Fibroblast of the aortic adventitia (primary cell): ENCODE measurements at regions not wholly inside any gene's neighbourhood (a gene's known extent, or its start where the extent isn't known, plus 50 kb on each side); places are given as distances from the start of the nearest gene placed in this dataset.

Experiments used
- DNase-seq: peaks from one replicate; pipeline ENCODE4 v3.0.0-alpha.2; 2010; ENCODE audit warnings: low read depth
- H3K4me3 ChIP-seq: 2 replicates; pipeline ENCODE4 v1.5.1; 2011; ENCODE audit warnings: low read depth, mild to moderate bottlenecking, control low read depth, low read length, moderate library complexity
- TF ChIP-seq, protein P1 (sequence below): IDR thresholded peaks from 2 replicates; pipeline ENCODE4 v1.5.1; 2011; ENCODE audit warnings: mild to moderate bottlenecking, low read length, control low read depth, inconsistent platforms; ENCODE audit not compliant: insufficient read depth

DNA sequence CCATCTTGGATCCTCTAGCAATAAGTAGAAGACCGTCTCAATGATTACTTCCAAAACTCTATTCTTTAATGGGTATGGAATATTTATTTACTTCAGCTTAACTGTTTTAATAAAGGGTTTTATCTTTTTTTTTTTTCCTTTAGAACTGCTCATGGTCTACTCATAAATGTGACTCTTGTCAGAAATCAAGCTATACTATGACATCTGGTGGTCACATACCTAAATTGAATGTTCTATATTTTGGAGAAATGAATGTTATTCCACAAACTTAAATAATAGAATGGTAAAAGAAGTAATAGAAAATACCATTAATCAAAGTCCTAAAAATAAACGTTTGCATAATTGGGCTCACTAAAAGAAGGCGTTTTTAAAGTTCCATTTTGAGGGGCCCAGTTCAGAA lies 131.2 kb upstream of the PLCXD3 start:
- DNase-seq, result peak; percentile 52
- no peak overlapping the region for H3K4me3 ChIP-seq
- TF ChIP-seq, protein P1, sequence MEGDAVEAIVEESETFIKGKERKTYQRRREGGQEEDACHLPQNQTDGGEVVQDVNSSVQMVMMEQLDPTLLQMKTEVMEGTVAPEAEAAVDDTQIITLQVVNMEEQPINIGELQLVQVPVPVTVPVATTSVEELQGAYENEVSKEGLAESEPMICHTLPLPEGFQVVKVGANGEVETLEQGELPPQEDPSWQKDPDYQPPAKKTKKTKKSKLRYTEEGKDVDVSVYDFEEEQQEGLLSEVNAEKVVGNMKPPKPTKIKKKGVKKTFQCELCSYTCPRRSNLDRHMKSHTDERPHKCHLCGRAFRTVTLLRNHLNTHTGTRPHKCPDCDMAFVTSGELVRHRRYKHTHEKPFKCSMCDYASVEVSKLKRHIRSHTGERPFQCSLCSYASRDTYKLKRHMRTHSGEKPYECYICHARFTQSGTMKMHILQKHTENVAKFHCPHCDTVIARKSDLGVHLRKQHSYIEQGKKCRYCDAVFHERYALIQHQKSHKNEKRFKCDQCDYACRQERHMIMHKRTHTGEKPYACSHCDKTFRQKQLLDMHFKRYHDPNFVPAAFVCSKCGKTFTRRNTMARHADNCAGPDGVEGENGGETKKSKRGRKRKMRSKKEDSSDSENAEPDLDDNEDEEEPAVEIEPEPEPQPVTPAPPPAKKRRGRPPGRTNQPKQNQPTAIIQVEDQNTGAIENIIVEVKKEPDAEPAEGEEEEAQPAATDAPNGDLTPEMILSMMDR, result no peak

DNA sequence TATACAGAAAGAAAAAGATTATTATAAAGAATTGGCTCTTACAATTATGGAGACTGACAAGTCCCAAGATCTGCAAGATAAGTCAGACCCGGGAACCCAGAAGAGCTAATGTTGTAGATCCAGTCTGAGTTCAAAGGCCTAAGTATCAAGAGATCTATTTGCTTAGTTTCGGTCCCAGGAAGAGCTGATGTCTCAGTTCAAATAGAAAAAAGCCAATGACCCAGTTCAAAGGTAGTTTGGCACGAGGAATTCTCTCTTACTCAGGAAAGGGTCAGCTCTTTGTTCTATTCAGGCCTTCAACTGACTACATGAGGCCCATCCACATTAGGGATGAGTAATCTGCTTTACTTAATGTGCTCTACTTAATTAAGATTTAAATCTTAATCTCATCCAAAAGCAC lies 128.3 kb upstream of the PLCXD3 start:
- TF ChIP-seq, protein P1, result no peak
- no peak for DNase-seq
- no peak overlapping the region for H3K4me3 ChIP-seq

DNA sequence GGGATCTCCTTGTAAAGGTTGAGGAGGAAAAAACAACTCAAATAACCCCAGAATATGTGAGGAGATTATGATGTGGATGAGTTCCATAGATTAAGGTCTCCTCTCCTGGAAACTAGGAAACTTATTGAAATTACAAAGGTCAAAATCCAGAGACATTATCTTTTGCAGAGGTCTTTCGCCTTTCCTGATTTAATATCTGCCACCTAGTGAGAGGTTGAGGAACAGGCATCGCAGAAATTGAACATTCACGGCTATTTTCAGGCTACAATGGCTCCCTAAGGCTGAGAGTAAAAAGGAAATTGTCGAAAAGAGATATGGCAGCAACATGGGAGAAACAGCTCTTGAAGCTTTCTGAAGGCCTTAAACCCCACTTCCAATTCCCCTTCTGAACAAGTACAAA lies 127.5 kb upstream of the PLCXD3 start:
- TF ChIP-seq, protein P1, result no peak
- H3K4me3 ChIP-seq, result no peak overlapping the region
- DNase-seq, result no peak

DNA sequence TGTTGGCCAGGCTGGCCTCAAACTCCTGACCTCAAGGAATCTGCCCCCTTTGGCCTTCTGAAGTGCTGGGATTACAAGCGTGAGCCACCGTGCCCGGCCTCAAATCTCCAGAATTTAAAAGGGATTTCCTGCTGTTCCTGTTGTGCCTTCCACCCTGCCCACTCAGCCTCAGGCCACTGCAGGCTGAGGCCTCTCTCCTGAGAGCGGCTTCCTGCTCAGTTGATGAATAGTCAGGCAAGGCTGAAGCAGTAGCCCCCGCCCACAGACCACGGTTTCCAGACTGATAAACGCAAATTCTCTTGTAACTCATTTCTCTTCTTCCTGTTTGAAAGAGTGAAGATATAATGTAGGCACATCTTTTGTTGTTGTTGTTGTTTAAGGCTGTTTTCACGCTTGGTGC lies 127.0 kb upstream of the PLCXD3 start:
- DNase-seq, result no peak
- no peak overlapping the region for H3K4me3 ChIP-seq
- TF ChIP-seq, protein P1, result no peak

DNA sequence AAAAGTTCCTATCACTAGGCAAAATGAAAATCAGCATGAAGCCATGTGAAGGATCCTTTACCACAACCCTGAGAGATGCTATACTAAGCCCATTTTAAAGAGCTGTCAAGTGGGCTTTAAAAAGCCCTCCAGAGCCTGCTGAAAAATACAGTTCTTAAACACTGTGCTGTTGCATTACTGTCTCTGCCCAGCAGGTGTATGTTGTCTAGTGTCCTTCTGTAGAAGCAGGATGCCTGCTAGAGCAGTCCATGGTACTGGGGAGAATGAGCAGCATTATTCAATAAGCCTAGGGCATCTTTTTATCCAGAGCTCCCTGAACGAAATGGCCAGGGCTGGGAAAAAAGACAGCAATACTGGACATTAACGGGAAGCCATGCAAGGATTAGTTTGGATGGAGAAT lies 126.2 kb upstream of the PLCXD3 start:
- no peak overlapping the region for H3K4me3 ChIP-seq
- DNase-seq, result peak; percentile 18
- TF ChIP-seq, protein P1, result peak; percentile 46

DNA sequence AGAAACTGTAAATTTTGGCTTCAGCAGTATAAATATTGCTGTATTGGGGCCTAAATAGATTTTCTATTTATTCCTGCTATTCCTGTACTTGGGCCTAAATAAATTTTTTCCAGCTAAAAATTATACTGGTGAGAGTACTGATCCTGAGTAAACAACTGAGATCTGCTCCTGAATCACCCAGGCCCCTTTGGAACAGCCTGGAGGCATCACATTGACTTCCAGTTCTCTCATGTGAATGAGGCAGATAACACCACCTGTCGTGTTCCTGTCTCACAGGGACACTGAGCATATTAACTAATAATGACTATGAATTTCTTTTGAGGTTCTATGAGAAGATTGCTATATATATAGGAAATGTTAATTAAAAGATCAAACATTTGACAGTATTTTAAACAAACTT lies 119.5 kb upstream of the PLCXD3 start:
- no peak for DNase-seq
- TF ChIP-seq, protein P1, result no peak
- no peak overlapping the region for H3K4me3 ChIP-seq

DNA sequence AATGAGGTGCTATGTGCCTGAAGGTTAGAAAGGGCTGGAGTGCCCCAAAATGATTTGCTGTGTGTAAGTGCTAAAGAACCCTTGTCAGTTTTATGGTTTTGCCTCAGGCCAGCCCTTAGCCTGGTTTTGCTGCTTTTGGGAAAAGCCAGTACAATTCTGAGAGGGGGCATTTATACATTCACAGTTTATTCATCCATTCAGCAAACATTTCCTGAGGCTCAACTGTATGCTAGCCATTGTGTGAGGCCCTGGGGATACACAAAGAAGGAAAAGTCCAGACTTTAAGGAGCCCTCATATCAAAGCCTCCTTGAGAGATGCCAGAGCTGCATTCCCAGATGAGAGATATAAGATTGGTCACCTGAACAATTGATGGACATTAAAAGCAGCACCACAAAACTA lies 115.2 kb upstream of the PLCXD3 start:
- TF ChIP-seq, protein P1, result no peak
- no peak overlapping the region for H3K4me3 ChIP-seq
- DNase-seq, result no peak
